H9 (cell line): ENCODE measurements at regions not wholly inside any gene's neighbourhood (a gene's known extent, or its start where the extent isn't known, plus 50 kb on each side); places are given as distances from the start of the nearest gene placed in this dataset.

Experiments
- DNase-seq: peaks from one replicate; pipeline ENCODE4 v3.0.0-alpha.2; 2017
- H2AFZ ChIP-seq: one replicate; pipeline ENCODE4 v1.6.1; 2013; ENCODE audit warnings: mild to moderate bottlenecking, low read length, control low read depth, moderate library complexity
- H2AK5ac ChIP-seq: 2 replicates; pipeline ENCODE4 v1.6.1; 2013; ENCODE audit warnings: low read length, control low read depth, mixed read lengths; ENCODE audit not compliant: insufficient read length
- H2BK120ac ChIP-seq: one replicate; pipeline ENCODE4 v1.6.1; 2013; ENCODE audit warnings: low read depth, mild to moderate bottlenecking, low read length, control low read depth, inconsistent platforms; ENCODE audit not compliant: poor library complexity, severe bottlenecking
- H2BK12ac ChIP-seq: 2 replicates; pipeline ENCODE4 v1.6.1; 2013; ENCODE audit warnings: low read length, control low read depth, mixed read lengths, low read depth; ENCODE audit not compliant: insufficient read length
- H2BK15ac ChIP-seq: 2 replicates; pipeline ENCODE4 v1.6.1; 2013; ENCODE audit warnings: low read depth, low read length, control low read depth
- H2BK20ac ChIP-seq: one replicate; pipeline ENCODE4 v1.6.1; 2013; ENCODE audit warnings: low read depth, mild to moderate bottlenecking, low read length, control low read depth, inconsistent platforms; ENCODE audit not compliant: poor library complexity, severe bottlenecking
- H2BK5ac ChIP-seq: 2 replicates; pipeline ENCODE4 v1.6.1; 2013; ENCODE audit warnings: low read length, control low read depth, mixed read lengths; ENCODE audit not compliant: insufficient read length
- H3K14ac ChIP-seq: 2 replicates; pipeline ENCODE4 v1.6.1; 2013; ENCODE audit warnings: low read length, control low read depth; ENCODE audit not compliant: insufficient read depth
- H3K18ac ChIP-seq: 2 replicates; pipeline ENCODE4 v1.6.1; 2013; ENCODE audit warnings: low read depth, mild to moderate bottlenecking, mixed read lengths, low read length, control low read depth; ENCODE audit not compliant: insufficient read length
- H3K23ac ChIP-seq: 2 replicates; pipeline ENCODE4 v1.6.1; 2013; ENCODE audit warnings: low read length, control low read depth, mixed read lengths, low read depth; ENCODE audit not compliant: insufficient read length
- H3K23me2 ChIP-seq: 2 replicates; pipeline ENCODE4 v1.6.1; 2013; ENCODE audit warnings: low read depth, mild to moderate bottlenecking, mixed read lengths, low read length, control low read depth; ENCODE audit not compliant: insufficient read length, poor library complexity, severe bottlenecking
- H3K27ac ChIP-seq: 2 replicates; pipeline ENCODE4 v1.5.1; 2013; ENCODE audit warnings: low read length, control low read depth, mixed read lengths, low read depth; ENCODE audit not compliant: insufficient read length
- H3K27me3 ChIP-seq: 2 replicates; pipeline ENCODE4 v1.6.1; 2013; ENCODE audit warnings: low read length, control low read depth, inconsistent platforms; ENCODE audit not compliant: insufficient read depth
- H3K4ac ChIP-seq: 2 replicates; pipeline ENCODE4 v1.6.1; 2013; ENCODE audit warnings: low read depth, mild to moderate bottlenecking, control low read depth, inconsistent platforms, low read length, moderate library complexity
- H3K4me1 ChIP-seq: 2 replicates; pipeline ENCODE4 v1.6.1; 2013; ENCODE audit warnings: low read length, control low read depth, inconsistent platforms; ENCODE audit not compliant: insufficient read depth
- H3K4me2 ChIP-seq: 2 replicates; pipeline ENCODE4 v1.6.1; 2013; ENCODE audit warnings: low read length, control low read depth, mixed read lengths; ENCODE audit not compliant: insufficient read length, insufficient read depth
- H3K56ac ChIP-seq: 2 replicates; pipeline ENCODE4 v1.6.1; 2013; ENCODE audit warnings: low read depth, mild to moderate bottlenecking, mixed read lengths, low read length, control low read depth; ENCODE audit not compliant: insufficient read length
- H3K79me1 ChIP-seq: 2 replicates; pipeline ENCODE4 v1.6.1; 2013; ENCODE audit warnings: low read depth, mild to moderate bottlenecking, moderate library complexity, low read length, control low read depth, inconsistent platforms; ENCODE audit not compliant: insufficient read depth, poor library complexity, severe bottlenecking
- H3K79me2 ChIP-seq: 2 replicates; pipeline ENCODE4 v1.6.1; 2013; ENCODE audit warnings: low read length, control low read depth, inconsistent platforms; ENCODE audit not compliant: insufficient read depth
- H3K9ac ChIP-seq: 2 replicates; pipeline ENCODE4 v1.6.1; 2013; ENCODE audit warnings: low read length, control low read depth, mixed read lengths; ENCODE audit not compliant: insufficient read length; ENCODE audit errors: extremely low read depth
- H3K9me3 ChIP-seq: one replicate; pipeline ENCODE4 v1.6.1; 2013; ENCODE audit warnings: low read depth, low read length, inconsistent platforms; ENCODE audit not compliant: control insufficient read depth
- H3T11ph ChIP-seq: one replicate; pipeline ENCODE4 v1.6.1; 2013; ENCODE audit warnings: mild to moderate bottlenecking, low read length, control low read depth, inconsistent platforms
- H4K20me1 ChIP-seq: one replicate; pipeline ENCODE4 v1.6.1; 2013; ENCODE audit not compliant: control insufficient read depth, insufficient read length, insufficient read depth
- H4K5ac ChIP-seq: 2 replicates; pipeline ENCODE4 v1.6.1; 2013; ENCODE audit warnings: low read depth, mild to moderate bottlenecking, mixed read lengths, low read length, control low read depth; ENCODE audit not compliant: insufficient read length
- H4K8ac ChIP-seq: replicated peaks from 2 replicates; pipeline ENCODE4 v1.6.1; 2013; ENCODE audit warnings: low read length, control low read depth, mixed read lengths, low read depth; ENCODE audit not compliant: insufficient read length
- H4K91ac ChIP-seq: 2 replicates; pipeline ENCODE4 v1.6.1; 2013; ENCODE audit warnings: low read depth, mild to moderate bottlenecking, moderate library complexity, mixed read lengths, low read length, control low read depth; ENCODE audit not compliant: insufficient read length
- H3K27ac Mint-ChIP-seq, 3 experiments: 2 replicates in 2 of 3; 3 replicates in 1 of 3; pipeline ENCODE4 v1.8.0; 2020 to 2021; ENCODE audit warnings: mixed read lengths in 3 of 3, mild to moderate bottlenecking in 1 of 3, moderate library complexity in 1 of 3
- H3K27me3 Mint-ChIP-seq: 2 replicates; pipeline ENCODE4 v1.8.0; 2021; ENCODE audit warnings: low read depth, mild to moderate bottlenecking, moderate library complexity, mixed read lengths
- H3K36me3 Mint-ChIP-seq, 3 experiments: 2 replicates in 2 of 3; 3 replicates in 1 of 3; pipeline ENCODE4 v1.8.0; 2020 to 2021; ENCODE audit warnings: low read depth in 3 of 3, mixed read lengths in 3 of 3; ENCODE audit not compliant: insufficient read depth in 1 of 3
- H3K4me1 Mint-ChIP-seq, 2 experiments: 2 replicates each; pipeline ENCODE4 v1.8.0; 2020; ENCODE audit warnings: mixed read lengths in 2 of 2
- H3K4me3 Mint-ChIP-seq, 2 experiments: 2 replicates in 1 of 2; 3 replicates in 1 of 2; pipeline ENCODE4 v1.8.0; 2020 to 2021; ENCODE audit warnings: mild to moderate bottlenecking in 2 of 2, mixed read lengths in 2 of 2, moderate library complexity in 1 of 2
- H3K9me3 Mint-ChIP-seq, 2 experiments: 2 replicates in 1 of 2; 3 replicates in 1 of 2; pipeline ENCODE4 v1.8.0; 2020; ENCODE audit warnings: mild to moderate bottlenecking in 2 of 2, mixed read lengths in 2 of 2, moderate library complexity in 1 of 2
- CTCF ChIP-seq: fragments of 200-600 bp; sonication (generic); conservative IDR thresholded peaks from 3 replicates; pipeline ENCODE4 v1.8.0; 2021; ENCODE audit warnings: antibody characterized with exemption, mild to moderate bottlenecking
- WGBS: extraction: QIAGEN DNeasy Blood & Tissue Kit; methylation state at CpG from one replicate; pipeline ENCODE4 v1.1.7; 2013; ENCODE audit warnings: missing lambda C conversion rate, low lambda C conversion rate, mixed read lengths; ENCODE audit not compliant: insufficient read length; ENCODE audit errors: extremely low coverage; 5-methylcytosine and 5-hydroxymethylcytosine counted together

GRCh38 chr5:2330325-2331130 is 420.9 kb downstream of the IRX2 start:
- Histone ChIP-seq H2BK20ac (no peak overlapping the region), H4K91ac (no peak overlapping the region), H3K27me3 (no peaks in the 10 kb centered on the region), H2AFZ (no peak overlapping the region), H4K8ac (no peak overlapping the region), H3K9ac (no peak overlapping the region), H3K56ac (no peak overlapping the region), H3K27ac (no peak overlapping the region), H3K18ac (no peak overlapping the region), H2AK5ac (no peak overlapping the region), H3K79me1 (no peaks in the 10 kb centered on the region), H4K5ac (no peak overlapping the region), H3K23ac (no peak overlapping the region), H3K4me1 (no peaks in the 10 kb centered on the region; the same call in 1 of the 2 replicates), H2BK120ac (no peak overlapping the region), H3K9me3 (peaks cover 4% of the 10 kb centered on the region), H3K4ac (no peak overlapping the region), H3K79me2 (no peaks in the 10 kb centered on the region), H2BK5ac (no peak overlapping the region), H3K4me2 (no peak overlapping the region), H2BK15ac (no peak overlapping the region), H3K14ac (no peak overlapping the region), H3K23me2 (no peaks in the 10 kb centered on the region), H4K20me1 (peaks cover 2% of the 10 kb centered on the region), H2BK12ac (no peak overlapping the region), H3T11ph (no peak overlapping the region)
- H3K27me3 Mint-ChIP-seq: no peaks in the 10 kb centered on the region; the same call in 1 of the 2 replicates
- DNase-seq: no peak
- H3K9me3 Mint-ChIP-seq: no peaks in the 10 kb centered on the region; a peak in 2 of 5 replicates
- no CpG with 5 or more reads among the region's 13 CpGs for WGBS
- no peak for TF ChIP-seq CTCF
- H3K4me3 Mint-ChIP-seq: no peak overlapping the region
- peaks cover 11 to 14% of the 10 kb centered on the region in 2 experiments for H3K4me1 Mint-ChIP-seq
- no peak overlapping the region; a peak in 2 of 7 replicates for H3K27ac Mint-ChIP-seq
- no peaks in the 10 kb centered on the region; a peak in 1 of 7 replicates for H3K36me3 Mint-ChIP-seq
